DOHH2 (cell line): ENCODE measurements at regions not wholly inside any gene's neighbourhood (a gene's known extent, or its start where the extent isn't known, plus 50 kb on each side); places are given as distances from the start of the nearest gene placed in this dataset.

Experiments
- CTCF ChIP-seq: fragments of 200-600 bp; sonication (generic); IDR thresholded peaks from one replicate; pipeline ENCODE4 v1.5.1; 2014; ENCODE audit warnings: antibody characterized with exemption, mild to moderate bottlenecking, low read depth, low read length; ENCODE audit not compliant: poor library complexity, severe bottlenecking
- EZH2phosphoT487 ChIP-seq: fragments of 200-600 bp; sonication (generic); IDR thresholded peaks from 2 replicates; pipeline ENCODE4 v1.6.1; 2017; ENCODE audit warnings: borderline replicate concordance, mild to moderate bottlenecking, antibody characterized with exemption, low read length, moderate library complexity, mixed read lengths

DNA sequence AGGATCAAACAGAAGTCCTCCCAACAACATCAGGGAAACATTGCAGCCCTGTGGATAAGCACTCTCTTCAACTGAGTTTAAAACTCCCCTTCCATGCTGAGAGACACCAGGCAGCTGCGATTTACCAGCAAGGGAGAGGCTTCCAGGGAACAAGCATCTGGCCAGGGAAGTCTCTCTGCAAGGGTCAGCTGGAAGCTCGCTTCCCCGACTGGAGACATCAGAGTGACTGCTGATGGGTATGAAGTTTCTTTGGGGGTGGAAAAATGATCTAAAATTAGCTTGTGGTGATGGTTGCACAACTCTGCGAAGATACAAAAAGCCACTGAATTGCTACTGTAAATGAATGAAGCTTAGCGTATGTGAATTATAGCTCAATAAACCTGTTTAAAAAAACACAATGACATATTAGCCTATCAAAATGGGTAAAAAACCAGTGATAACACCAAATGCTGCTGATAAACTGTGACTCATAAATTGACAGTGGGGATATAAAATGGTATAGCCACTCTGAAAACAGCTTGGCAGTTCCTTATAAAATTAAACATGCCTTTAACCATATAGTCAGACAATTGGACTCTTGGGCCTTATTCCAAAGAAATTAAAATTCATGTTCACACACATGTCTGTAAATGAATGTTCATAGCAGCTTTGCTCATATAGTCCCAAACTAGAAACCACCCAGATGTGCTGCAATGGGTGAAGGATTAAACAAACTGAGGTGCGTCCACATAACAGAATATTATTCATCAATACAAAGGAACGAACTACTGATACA, 1082.0 kb downstream of the SOCS6 start:
- TF ChIP-seq CTCF: no peak
- TF ChIP-seq EZH2phosphoT487: no peak
